Fibroblast of lung (primary cell): ENCODE measurements at regions not wholly inside any gene's neighbourhood (a gene's known extent, or its start where the extent isn't known, plus 50 kb on each side); places are given as distances from the start of the nearest gene placed in this dataset.

ENCODE experiments used
- CTCF ChIP-seq, 2 donors: IDR thresholded peaks in 1 of 2; conservative IDR thresholded peaks in 1 of 2; 1 replicate in 1 of 2; 2 replicates in 1 of 2; pipeline ENCODE4 v1.5.1; 2011 to 2012; ENCODE audit warnings: low read length in 2 of 2, control low read depth in 1 of 2, inconsistent platforms in 1 of 2, low read depth in 1 of 2, mild to moderate bottlenecking in 1 of 2
- EZH2 ChIP-seq: IDR thresholded peaks from 2 replicates; pipeline ENCODE4 v1.5.1; 2012; ENCODE audit warnings: low read length, control low read depth, mild to moderate bottlenecking; ENCODE audit errors: missing control alignments

- TF ChIP-seq CTCF (conservative IDR thresholded peaks at IDR 0.05 in 1 of 2, IDR thresholded peaks at IDR 0.05 in 1 of 2; ENCODE audit: low read depth in 1 of 2, low read length in 2 of 2) = no peak
- TF ChIP-seq EZH2 = no peak
These were observed 130.7 kb upstream of the TBCA start for GRCh38 chr5:77906806-77907205.
